Sigmoid colon (tissue), 6 donors: ENCODE measurements at regions not wholly inside any gene's neighbourhood (a gene's known extent, or its start where the extent isn't known, plus 50 kb on each side); places are given as distances from the start of the nearest gene placed in this dataset.

Experiments
- DNase-seq: peaks from one replicate; pipeline ENCODE4 v3.0.0-alpha.2; 2019
- H3K27ac ChIP-seq, 4 donors: fragments of 200-600 bp; sonication (generic); one replicate each; pipeline ENCODE4 v1.5.1; 2016 to 2019; ENCODE audit warnings: mild to moderate bottlenecking in 1 of 4
- H3K27me3 ChIP-seq, 3 donors: fragments of 200-600 bp; sonication (generic); one replicate each; pipeline ENCODE4 v1.5.1; 2019; ENCODE audit warnings: mild to moderate bottlenecking in 1 of 3
- H3K36me3 ChIP-seq, 4 donors: fragments of 200-600 bp; sonication (generic); one replicate each; pipeline ENCODE4 v1.5.1; 2016 to 2019
- H3K4me1 ChIP-seq, 4 donors: fragments of 200-600 bp; sonication (generic); one replicate each; pipeline ENCODE4 v1.5.1; 2017 to 2019
- H3K4me3 ChIP-seq, 4 donors: fragments of 200-600 bp; sonication (generic); one replicate each; pipeline ENCODE4 v1.5.1; 2017 to 2019; ENCODE audit warnings: mild to moderate bottlenecking in 2 of 4, moderate library complexity in 1 of 4
- H3K9me3 ChIP-seq, 4 donors: fragments of 200-600 bp in 3 of 4; sonication (generic) in 3 of 4; one replicate each; pipeline versions ENCODE4 v1.5.1 to v1.6.1; 2013 to 2019
- EP300 ChIP-seq, 4 donors: sonication (generic); formaldehyde crosslinking; IDR thresholded peaks; one replicate each; pipeline ENCODE4 v1.6.1; 2017; ENCODE audit warnings: antibody characterized with exemption in 4 of 4
- POLR2A ChIP-seq, 2 donors: fragments of 450-650 bp; IDR thresholded peaks; one replicate each; pipeline ENCODE4 v1.6.1; 2016; ENCODE audit warnings: antibody characterized with exemption in 2 of 2, mild to moderate bottlenecking in 2 of 2, moderate library complexity in 2 of 2
- POLR2AphosphoS5 ChIP-seq, 4 donors: sonication (generic); formaldehyde crosslinking; IDR thresholded peaks; one replicate each; pipeline ENCODE4 v1.6.1; 2017; ENCODE audit warnings: antibody characterized with exemption in 4 of 4
- WGBS, 2 donors: extraction: QIAGEN DNeasy Blood & Tissue Kit; methylation state at CpG; one replicate each; pipeline ENCODE4 v1.1.7; 2013; 5-methylcytosine and 5-hydroxymethylcytosine counted together
- intact Hi-C: fragments of 100-400 bp; cut with DNase I; formaldehyde crosslinking; loops from one replicate; pipeline ENCODE4 v1.15.1; 2023
- TF ChIP-seq, protein P1 (sequence below), 4 experiments: fragments of 450-650 bp in 3 of 4; fragments of 200-600 bp in 1 of 4; IDR thresholded peaks; one replicate each; pipeline ENCODE4 v1.5.1; 2016 to 2019; ENCODE audit warnings: antibody characterized with exemption in 4 of 4, mild to moderate bottlenecking in 3 of 4, moderate library complexity in 2 of 4
- donor health status: healthy with polysubstance abuse.
- donor health status: healthy.

DNA sequence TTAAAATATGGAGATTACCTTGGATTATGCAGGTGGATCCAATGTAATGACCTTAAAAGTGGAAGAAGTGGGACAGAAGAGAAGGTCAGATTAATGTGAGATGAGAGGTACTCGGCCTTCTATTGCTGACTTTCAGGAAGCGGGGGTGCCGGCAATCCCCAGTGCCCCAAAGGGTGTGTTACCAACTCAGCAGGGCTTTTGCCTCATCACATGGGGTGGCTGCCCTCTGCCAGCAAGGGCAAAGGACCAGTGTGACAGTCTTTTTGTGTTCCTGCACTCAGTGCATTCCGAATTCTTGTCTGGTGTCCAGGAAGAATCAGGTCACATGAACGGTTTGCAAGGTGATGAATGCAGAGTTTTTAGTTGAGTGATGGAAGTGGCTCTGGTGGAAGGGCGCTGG, 624.2 kb downstream of the COL12A1 start:
- WGBS, 2 donors, result 91 to 92% methylated on average over 6 of the region's 6 CpGs
- no peak for DNase-seq

DNA sequence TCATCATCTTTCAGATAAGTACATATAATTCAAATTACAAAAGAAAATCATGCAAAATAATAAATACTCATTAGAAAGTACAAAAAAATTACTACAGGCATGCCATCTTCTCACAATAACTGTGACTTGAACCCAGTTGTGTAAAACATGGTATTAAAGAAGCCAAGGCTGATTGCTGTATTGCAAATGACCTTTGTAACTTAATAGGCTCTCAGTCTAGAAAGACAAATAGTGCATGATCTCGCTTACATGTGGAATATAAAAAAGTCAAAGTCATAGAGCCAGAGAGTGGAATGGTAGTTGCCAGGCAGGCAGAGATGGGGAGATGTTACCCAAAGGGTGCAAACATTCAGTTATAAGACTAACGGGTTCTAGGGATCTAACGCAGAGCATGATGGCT, 626.1 kb downstream of the COL12A1 start:
- TF ChIP-seq POLR2AphosphoS5 (IDR thresholded peaks at IDR 0.05) (no peak), POLR2A (IDR thresholded peaks at IDR 0.05) (no peak), EP300 (IDR thresholded peaks at IDR 0.05) (no peak)
- TF ChIP-seq, protein P1, sequence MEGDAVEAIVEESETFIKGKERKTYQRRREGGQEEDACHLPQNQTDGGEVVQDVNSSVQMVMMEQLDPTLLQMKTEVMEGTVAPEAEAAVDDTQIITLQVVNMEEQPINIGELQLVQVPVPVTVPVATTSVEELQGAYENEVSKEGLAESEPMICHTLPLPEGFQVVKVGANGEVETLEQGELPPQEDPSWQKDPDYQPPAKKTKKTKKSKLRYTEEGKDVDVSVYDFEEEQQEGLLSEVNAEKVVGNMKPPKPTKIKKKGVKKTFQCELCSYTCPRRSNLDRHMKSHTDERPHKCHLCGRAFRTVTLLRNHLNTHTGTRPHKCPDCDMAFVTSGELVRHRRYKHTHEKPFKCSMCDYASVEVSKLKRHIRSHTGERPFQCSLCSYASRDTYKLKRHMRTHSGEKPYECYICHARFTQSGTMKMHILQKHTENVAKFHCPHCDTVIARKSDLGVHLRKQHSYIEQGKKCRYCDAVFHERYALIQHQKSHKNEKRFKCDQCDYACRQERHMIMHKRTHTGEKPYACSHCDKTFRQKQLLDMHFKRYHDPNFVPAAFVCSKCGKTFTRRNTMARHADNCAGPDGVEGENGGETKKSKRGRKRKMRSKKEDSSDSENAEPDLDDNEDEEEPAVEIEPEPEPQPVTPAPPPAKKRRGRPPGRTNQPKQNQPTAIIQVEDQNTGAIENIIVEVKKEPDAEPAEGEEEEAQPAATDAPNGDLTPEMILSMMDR (IDR thresholded peaks at IDR 0.05), result no peak
- intact Hi-C loops, result no loop called here
- H3K27ac ChIP-seq, result no peak overlapping the region
- H3K27me3 ChIP-seq, result no peaks in the 10 kb centered on the region
- no peak overlapping the region for H3K4me3 ChIP-seq
- no peak for DNase-seq
- 39 to 80% methylated on average over 3 of the region's 3 CpGs for WGBS, 2 donors
- H3K36me3 ChIP-seq, result no peaks in the 10 kb centered on the region
- H3K9me3 ChIP-seq, result no peaks in the 10 kb centered on the region
- peaks cover 0 to 14% (median 0%) of the 10 kb centered on the region in 4 donors for H3K4me1 ChIP-seq

More for the DNA sequence above, 624.2 kb downstream of the COL12A1 start:
- Histone ChIP-seq H3K4me1 (peaks cover 0 to 24% (median 0%) of the 10 kb centered on the region in 4 donors), H3K9me3 (no peaks in the 10 kb centered on the region), H3K27me3 (no peaks in the 10 kb centered on the region), H3K4me3 (no peak overlapping the region), H3K36me3 (no peaks in the 10 kb centered on the region), H3K27ac (no peak overlapping the region)
- intact Hi-C loops, result no loop called here
- TF ChIP-seq, protein P1 (IDR thresholded peaks at IDR 0.05), result no peak
- TF ChIP-seq POLR2A (IDR thresholded peaks at IDR 0.05) (no peak), POLR2AphosphoS5 (IDR thresholded peaks at IDR 0.05) (no peak), EP300 (IDR thresholded peaks at IDR 0.05) (no peak)

DNA sequence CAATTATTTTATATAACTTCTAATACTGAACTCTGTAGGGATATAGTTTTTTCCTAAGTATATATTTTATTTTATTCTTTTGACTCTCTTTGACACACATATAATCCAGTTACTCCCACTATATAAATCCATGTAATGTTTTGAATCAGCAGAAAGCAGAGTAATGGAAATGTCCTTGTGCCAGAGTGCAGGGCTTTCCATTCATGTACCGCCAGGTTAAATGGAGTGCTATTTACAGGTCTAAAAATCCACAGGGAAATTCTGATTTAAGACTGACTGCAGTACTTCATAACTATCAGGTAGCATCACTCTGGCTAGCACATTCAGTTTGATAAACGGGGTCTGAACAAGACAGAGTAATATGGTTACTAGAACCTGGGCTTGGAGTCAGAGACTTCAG, 626.8 kb downstream of the COL12A1 start:
- Histone ChIP-seq H3K36me3 (no peaks in the 10 kb centered on the region), H3K9me3 (no peaks in the 10 kb centered on the region), H3K27me3 (no peaks in the 10 kb centered on the region), H3K4me1 (peaks cover 0 to 14% (median 0%) of the 10 kb centered on the region in 4 donors), H3K4me3 (no peak overlapping the region), H3K27ac (peak overlapping the region in 2 of 4 donors; percentile 49 to 50)
- no peak for TF ChIP-seq POLR2A (IDR thresholded peaks at IDR 0.05)
- TF ChIP-seq, protein P1 (IDR thresholded peaks at IDR 0.05), result no peak
- TF ChIP-seq EP300 (IDR thresholded peaks at IDR 0.05), result no peak
- TF ChIP-seq POLR2AphosphoS5 (IDR thresholded peaks at IDR 0.05), result no peak
- intact Hi-C loops, result no loop called here
- DNase-seq, result no peak
- WGBS, 2 donors, result 82 to 87% methylated on average over 2 of the region's 2 CpGs

DNA sequence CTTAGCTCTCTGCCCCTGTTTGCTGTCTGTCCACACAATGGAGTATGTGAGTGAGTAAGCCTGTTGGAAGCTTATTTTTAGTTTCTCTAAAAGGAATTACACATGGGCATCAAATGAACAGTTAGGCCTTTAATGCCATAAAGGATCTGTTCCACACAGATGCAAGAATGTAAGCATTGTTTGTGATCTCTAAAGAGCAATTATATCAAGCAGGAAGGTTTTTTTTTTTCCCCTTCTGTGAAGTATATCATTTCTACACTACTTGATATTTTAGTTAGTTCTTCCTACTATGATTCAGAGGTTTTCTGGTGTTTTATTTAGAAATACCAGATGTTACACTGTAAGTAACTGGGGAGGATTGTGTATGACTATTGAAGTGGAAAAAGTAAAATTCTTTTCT, 627.5 kb downstream of the COL12A1 start:
- TF ChIP-seq EP300 (IDR thresholded peaks at IDR 0.05) (no peak), POLR2A (IDR thresholded peaks at IDR 0.05) (no peak), POLR2AphosphoS5 (IDR thresholded peaks at IDR 0.05) (no peak)
- TF ChIP-seq, protein P1 (IDR thresholded peaks at IDR 0.05), result no peak
- Histone ChIP-seq H3K27ac (peak overlapping the region in 2 of 4 donors; percentile 49 to 50), H3K36me3 (no peaks in the 10 kb centered on the region), H3K27me3 (no peaks in the 10 kb centered on the region), H3K4me1 (peaks cover 0 to 14% (median 0%) of the 10 kb centered on the region in 4 donors), H3K4me3 (no peak overlapping the region), H3K9me3 (no peaks in the 10 kb centered on the region)
- intact Hi-C loops, result no loop called here
- no peak for DNase-seq

DNA sequence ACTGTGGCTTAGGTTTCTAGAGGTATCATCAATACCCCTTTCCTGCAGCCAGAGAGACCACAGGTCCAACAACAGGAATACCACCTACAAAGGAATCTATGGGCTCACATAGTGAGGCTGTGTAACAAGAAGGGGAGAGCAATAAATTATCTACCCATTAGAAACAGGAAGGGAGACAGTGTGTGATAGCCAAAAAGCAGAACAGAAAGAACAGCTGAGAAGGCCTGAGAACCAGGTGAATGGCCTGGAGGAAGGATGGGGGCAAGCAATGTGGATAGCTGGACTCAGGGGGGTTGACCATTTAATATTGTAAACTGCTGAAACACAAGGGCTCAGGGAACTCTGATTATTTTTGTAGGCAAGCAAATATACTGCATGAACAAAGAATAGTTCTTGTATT, 628.2 kb downstream of the COL12A1 start:
- intact Hi-C loops, result no loop called here
- H3K27me3 ChIP-seq, result no peaks in the 10 kb centered on the region
- H3K4me1 ChIP-seq, result peaks cover 0 to 14% (median 0%) of the 10 kb centered on the region in 4 donors
- no peak overlapping the region for H3K4me3 ChIP-seq
- no peaks in the 10 kb centered on the region for H3K36me3 ChIP-seq
- peak overlapping the region in 1 of 4 donors; percentile 49 for H3K27ac ChIP-seq
- no peaks in the 10 kb centered on the region for H3K9me3 ChIP-seq
- DNase-seq, result no peak
- TF ChIP-seq POLR2AphosphoS5 (IDR thresholded peaks at IDR 0.05) (no peak), POLR2A (IDR thresholded peaks at IDR 0.05) (no peak), EP300 (IDR thresholded peaks at IDR 0.05) (no peak)
- TF ChIP-seq, protein P1 (IDR thresholded peaks at IDR 0.05), result no peak
